ENCODE measurements at regions not wholly inside any gene's neighbourhood (a gene's known extent, or its start where the extent isn't known, plus 50 kb on each side); places are given as distances from the start of the nearest gene placed in this dataset.

DNA sequence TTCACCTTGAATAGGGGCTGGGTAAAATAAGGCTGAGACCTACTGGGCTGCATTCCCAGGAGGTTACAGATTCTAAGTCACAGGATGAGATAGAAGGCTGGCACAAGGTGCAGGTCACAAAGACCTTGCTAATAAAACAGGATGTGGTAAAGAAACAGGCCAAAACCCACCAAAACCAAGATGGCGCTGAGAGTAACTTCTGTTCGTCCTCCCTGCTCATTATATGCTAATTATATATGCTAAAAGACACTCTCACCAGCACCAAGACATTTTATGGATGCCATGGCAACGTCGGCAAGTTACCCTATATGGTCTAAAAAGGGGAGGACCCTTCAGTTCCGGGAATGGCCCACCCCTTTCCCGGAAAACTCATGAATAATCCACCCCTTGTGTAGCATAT, 711.5 kb upstream of the KLHL29 start:
- DNase-seq (ENCODE audit: low read depth), result no peak
- TF ChIP-seq, protein P1, sequence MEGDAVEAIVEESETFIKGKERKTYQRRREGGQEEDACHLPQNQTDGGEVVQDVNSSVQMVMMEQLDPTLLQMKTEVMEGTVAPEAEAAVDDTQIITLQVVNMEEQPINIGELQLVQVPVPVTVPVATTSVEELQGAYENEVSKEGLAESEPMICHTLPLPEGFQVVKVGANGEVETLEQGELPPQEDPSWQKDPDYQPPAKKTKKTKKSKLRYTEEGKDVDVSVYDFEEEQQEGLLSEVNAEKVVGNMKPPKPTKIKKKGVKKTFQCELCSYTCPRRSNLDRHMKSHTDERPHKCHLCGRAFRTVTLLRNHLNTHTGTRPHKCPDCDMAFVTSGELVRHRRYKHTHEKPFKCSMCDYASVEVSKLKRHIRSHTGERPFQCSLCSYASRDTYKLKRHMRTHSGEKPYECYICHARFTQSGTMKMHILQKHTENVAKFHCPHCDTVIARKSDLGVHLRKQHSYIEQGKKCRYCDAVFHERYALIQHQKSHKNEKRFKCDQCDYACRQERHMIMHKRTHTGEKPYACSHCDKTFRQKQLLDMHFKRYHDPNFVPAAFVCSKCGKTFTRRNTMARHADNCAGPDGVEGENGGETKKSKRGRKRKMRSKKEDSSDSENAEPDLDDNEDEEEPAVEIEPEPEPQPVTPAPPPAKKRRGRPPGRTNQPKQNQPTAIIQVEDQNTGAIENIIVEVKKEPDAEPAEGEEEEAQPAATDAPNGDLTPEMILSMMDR (conservative IDR thresholded peaks at IDR 0.05; ENCODE audit: low read length), result no peak
- H3K4me3 ChIP-seq (ENCODE audit: low read length), result no peak overlapping the region

DNA sequence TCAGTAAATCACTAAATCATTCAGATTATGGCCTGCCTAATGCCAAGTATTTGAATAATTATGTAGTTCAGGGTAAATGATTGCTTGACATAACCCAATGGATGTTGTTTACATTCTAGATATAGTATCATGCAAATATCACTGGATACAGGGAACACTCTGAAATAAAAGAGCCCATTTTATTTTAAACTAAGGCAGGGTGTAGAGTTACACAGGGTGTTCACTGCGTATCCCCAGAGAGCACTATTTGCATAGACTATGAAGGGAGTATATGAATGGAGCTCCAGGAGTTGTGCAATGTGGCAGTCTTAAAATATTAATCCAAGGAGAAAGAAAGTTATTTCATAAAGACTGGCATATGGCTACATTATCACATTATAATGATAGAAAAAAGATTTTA, 701.1 kb upstream of the KLHL29 start:
- H3K4me3 ChIP-seq (ENCODE audit: low read length), result no peak overlapping the region
- TF ChIP-seq, protein P1 (conservative IDR thresholded peaks at IDR 0.05; ENCODE audit: low read length), result no peak
- DNase-seq (ENCODE audit: low read depth), result no peak

DNA sequence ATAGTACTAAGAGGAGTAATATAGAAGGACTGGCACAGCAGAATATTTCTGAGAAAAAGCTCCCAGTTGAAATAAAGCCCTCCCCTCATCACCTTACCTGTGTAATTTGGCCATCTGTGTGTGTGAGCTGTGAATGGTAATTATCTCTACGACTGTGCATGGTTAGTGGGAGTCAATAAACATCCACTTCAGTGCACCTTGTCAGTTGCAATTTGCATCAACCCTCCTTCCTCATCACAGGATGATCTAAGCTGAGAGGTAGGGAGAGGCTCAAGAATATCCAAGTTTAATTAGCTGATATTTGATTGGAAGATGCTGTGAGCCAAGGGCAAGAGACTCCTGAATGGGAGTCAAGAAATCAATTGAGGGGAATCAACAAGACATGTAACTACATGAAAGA, 694.9 kb upstream of the KLHL29 start:
- DNase-seq (ENCODE audit: low read depth), result no peak
- TF ChIP-seq, protein P1 (conservative IDR thresholded peaks at IDR 0.05; ENCODE audit: low read length), result no peak
- no peak overlapping the region for H3K4me3 ChIP-seq (ENCODE audit: low read length)

DNA sequence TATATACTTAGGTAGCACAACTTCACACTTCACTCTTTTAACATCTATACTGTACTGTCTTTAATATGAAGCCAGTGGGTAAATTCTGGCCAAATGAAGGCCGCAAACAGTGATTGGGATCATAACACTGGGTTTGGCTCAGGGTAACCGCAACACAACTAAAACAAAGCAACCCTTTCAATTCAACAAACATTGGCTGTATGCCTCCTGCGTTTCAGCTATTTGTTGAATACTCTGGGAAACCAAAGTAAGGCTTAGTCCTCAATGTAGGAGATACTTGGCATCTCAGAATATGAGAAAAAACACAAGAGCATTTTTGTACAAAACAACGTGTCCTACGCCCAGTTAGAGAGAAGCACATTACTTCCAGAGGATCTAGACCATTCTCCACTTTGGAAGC, 693.3 kb upstream of the KLHL29 start:
- no peak for DNase-seq (ENCODE audit: low read depth)
- TF ChIP-seq, protein P1 (conservative IDR thresholded peaks at IDR 0.05; ENCODE audit: low read length), result no peak
- no peak overlapping the region for H3K4me3 ChIP-seq (ENCODE audit: low read length)

DNA sequence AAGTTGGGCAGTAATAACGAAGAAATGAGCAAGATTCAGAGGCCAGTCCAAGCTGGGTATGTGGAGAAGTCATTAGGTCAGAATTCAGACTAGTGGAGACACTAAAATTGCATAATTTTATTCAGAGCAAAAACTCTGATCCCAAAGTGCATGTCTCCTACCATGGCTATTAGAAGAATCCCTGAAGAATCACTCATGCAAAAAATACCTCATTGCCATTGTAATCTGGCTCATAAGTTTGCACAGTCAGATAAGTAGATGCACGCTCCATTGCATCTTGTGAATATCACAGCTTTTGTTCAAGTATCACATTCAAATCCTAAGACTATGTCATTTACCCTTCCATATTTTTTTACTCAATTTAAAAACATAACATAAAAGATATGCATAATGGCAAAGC, 692.2 kb upstream of the KLHL29 start:
- no peak for DNase-seq (ENCODE audit: low read depth)
- H3K4me3 ChIP-seq (ENCODE audit: low read length), result no peak overlapping the region
- TF ChIP-seq, protein P1 (conservative IDR thresholded peaks at IDR 0.05; ENCODE audit: low read length), result no peak

DNA sequence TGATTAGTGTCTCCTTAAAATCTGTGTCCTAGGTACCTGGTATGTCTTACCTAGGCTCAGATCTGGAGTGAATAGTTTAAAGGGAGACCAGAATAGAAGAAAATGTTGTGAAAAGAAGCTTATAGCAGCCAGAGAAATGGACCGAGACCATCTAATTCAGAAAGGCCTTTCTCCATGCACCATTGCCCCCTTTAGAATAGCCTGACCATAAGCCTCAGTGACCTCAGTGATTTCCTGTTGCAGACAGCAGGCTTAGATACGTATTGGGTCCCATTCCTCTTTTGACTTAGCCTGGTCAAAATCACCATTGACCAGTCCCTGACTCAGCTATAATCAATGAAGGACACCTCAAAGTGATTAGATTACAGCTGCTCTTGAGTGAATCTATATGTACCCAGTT, 690.7 kb upstream of the KLHL29 start:
- TF ChIP-seq, protein P1 (conservative IDR thresholded peaks at IDR 0.05; ENCODE audit: low read length), result no peak
- DNase-seq (ENCODE audit: low read depth), result no peak
- H3K4me3 ChIP-seq (ENCODE audit: low read length), result no peak overlapping the region

DNA sequence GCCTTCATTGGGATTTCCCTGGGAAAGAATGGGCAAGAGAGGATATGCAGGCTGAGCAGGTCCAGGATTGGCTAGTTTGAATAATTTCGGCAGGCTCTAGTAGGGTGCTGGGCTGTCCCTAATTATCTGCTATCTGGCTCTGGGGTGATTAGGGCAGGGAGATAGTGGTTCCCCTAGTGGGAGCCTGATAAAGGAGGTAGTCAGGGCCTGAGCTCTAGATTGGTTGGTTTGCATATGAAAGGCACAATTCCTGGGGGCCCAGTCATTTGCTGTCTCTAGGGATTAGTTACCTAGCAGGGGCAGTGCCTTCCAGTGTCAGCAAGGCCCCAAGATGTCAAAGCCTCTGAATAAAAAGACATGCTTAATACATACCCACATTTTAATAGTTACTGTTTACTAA, 690.1 kb upstream of the KLHL29 start:
- DNase-seq (ENCODE audit: low read depth), result no peak
- H3K4me3 ChIP-seq (ENCODE audit: low read length), result no peak overlapping the region
- TF ChIP-seq, protein P1 (conservative IDR thresholded peaks at IDR 0.05; ENCODE audit: low read length), result no peak

Data from AG10803 (cell line).